ENCODE measurements at regions not wholly inside any gene's neighbourhood (a gene's known extent, or its start where the extent isn't known, plus 50 kb on each side); places are given as distances from the start of the nearest gene placed in this dataset.
A peak's percentile ranks its signal among the peaks of the same experiment; 100 is the strongest.

- TF ChIP-seq, protein P1, sequence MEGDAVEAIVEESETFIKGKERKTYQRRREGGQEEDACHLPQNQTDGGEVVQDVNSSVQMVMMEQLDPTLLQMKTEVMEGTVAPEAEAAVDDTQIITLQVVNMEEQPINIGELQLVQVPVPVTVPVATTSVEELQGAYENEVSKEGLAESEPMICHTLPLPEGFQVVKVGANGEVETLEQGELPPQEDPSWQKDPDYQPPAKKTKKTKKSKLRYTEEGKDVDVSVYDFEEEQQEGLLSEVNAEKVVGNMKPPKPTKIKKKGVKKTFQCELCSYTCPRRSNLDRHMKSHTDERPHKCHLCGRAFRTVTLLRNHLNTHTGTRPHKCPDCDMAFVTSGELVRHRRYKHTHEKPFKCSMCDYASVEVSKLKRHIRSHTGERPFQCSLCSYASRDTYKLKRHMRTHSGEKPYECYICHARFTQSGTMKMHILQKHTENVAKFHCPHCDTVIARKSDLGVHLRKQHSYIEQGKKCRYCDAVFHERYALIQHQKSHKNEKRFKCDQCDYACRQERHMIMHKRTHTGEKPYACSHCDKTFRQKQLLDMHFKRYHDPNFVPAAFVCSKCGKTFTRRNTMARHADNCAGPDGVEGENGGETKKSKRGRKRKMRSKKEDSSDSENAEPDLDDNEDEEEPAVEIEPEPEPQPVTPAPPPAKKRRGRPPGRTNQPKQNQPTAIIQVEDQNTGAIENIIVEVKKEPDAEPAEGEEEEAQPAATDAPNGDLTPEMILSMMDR (IDR thresholded peaks at IDR 0.05; ENCODE audit: insufficient read depth, low read length, poor library complexity, severe bottlenecking) = no peak
- no peak overlapping the region for H3K4me3 ChIP-seq (ENCODE audit: low read depth, low read length)
- no peaks in the 10 kb centered on the region for H3K27me3 ChIP-seq (ENCODE audit: control insufficient read depth, insufficient read depth, low read length)
- H3K36me3 ChIP-seq (ENCODE audit: control insufficient read depth, insufficient read depth, low read length) = no peaks in the 10 kb centered on the region
- no peak for DNase-seq (ENCODE audit: low read depth)
Measured at GRCh38 chr2:234770715-234771141, 181.1 kb upstream of the SH3BP4 start.

DNA sequence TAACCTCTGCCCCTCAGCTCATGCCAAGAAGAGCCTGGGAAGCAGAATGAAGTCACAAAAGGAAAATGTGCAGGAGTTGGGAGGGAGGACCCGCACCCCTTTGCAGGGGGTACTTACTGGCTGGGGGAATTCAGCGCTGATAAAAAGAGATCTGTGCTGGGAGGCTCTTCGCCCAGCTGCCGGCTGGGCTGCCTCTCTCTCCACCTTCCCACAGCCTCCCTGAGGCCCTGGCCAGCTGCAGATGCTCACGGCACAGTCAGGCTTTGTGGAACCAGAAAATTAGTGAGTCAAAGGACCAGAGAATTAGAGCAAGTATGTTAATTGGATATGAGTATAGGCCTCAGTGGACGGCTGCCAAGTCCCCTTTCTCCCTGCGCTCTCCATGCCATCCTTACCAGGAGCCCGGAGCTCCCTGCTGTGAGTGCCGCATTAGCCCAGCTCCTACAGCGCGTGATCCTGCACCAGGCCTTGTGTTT, 181.7 kb upstream of the SH3BP4 start:
- H3K27me3 ChIP-seq (ENCODE audit: control insufficient read depth, insufficient read depth, low read length) = no peaks in the 10 kb centered on the region
- H3K4me3 ChIP-seq (ENCODE audit: low read depth, low read length) = no peak overlapping the region
- TF ChIP-seq, protein P1 (IDR thresholded peaks at IDR 0.05; ENCODE audit: insufficient read depth, low read length, poor library complexity, severe bottlenecking) = no peak
- no peaks in the 10 kb centered on the region for H3K36me3 ChIP-seq (ENCODE audit: control insufficient read depth, insufficient read depth, low read length)
- no peak for DNase-seq (ENCODE audit: low read depth)

DNA sequence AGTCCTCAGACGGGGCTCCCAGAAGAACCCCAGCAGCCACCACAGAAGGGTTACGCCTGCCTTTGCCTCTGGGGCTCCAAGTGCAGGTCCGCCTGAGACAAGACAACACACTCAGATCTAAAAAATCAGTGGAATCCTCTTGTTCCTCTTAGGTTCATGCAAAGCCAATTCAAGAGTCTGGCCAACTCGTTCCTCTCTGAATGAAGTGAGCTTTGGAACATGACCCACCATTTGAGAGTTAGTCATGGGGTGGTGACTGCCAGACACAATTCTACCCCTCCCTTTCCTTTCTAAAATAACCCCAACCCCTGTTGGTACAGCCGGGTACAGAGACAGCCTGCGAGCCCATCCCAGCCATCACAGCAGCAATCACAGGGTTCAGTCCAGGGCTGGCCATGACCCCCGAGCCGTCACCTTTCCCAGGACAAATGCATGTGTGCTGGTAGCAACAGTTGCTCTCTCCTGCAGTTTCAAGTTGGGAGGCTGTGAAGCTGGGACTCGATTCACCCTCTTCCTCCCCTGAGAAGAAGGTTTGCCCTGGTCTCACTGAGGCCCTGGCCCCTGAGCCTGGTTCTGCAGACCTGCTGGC, 183.1 kb upstream of the SH3BP4 start:
- no peaks in the 10 kb centered on the region for H3K27me3 ChIP-seq (ENCODE audit: control insufficient read depth, insufficient read depth, low read length)
- DNase-seq (ENCODE audit: low read depth) = no peak
- H3K36me3 ChIP-seq (ENCODE audit: control insufficient read depth, insufficient read depth, low read length) = no peaks in the 10 kb centered on the region
- TF ChIP-seq, protein P1 (IDR thresholded peaks at IDR 0.05; ENCODE audit: insufficient read depth, low read length, poor library complexity, severe bottlenecking) = no peak
- H3K4me3 ChIP-seq (ENCODE audit: low read depth, low read length) = no peak overlapping the region

GRCh38 chr2:234765279-234765678, 186.5 kb upstream of the SH3BP4 start:
- no peak for DNase-seq (ENCODE audit: low read depth)
- Histone ChIP-seq H3K4me3 (ENCODE audit: low read depth, low read length) (no peak overlapping the region), H3K27me3 (ENCODE audit: control insufficient read depth, insufficient read depth, low read length) (no peaks in the 10 kb centered on the region), H3K36me3 (ENCODE audit: control insufficient read depth, insufficient read depth, low read length) (no peaks in the 10 kb centered on the region)
- TF ChIP-seq, protein P1 (IDR thresholded peaks at IDR 0.05; ENCODE audit: insufficient read depth, low read length, poor library complexity, severe bottlenecking) = no peak

DNA sequence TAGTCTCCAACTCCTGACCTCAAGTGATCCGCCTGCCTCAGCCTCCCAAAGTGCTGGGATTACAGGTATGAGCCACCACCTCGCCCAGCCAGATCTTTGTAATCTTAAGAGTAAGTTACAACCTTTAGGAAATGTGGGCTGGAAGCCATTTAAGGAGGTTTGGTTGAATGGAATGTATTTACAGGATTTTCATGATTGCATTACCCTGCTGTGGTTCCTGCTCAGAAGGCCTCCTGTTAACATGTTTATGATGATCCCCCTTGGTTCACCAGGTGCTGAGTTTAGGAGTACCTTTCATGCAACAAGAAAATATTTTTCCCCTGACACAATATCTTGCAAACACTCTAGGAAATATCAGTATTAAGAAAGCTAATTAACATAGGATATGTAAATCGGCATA, 187.4 kb upstream of the SH3BP4 start:
- TF ChIP-seq, protein P1 (IDR thresholded peaks at IDR 0.05; ENCODE audit: insufficient read depth, low read length, poor library complexity, severe bottlenecking) = no peak
- peak; percentile 9 for DNase-seq (ENCODE audit: low read depth)
- Histone ChIP-seq H3K4me3 (ENCODE audit: low read depth, low read length) (no peak overlapping the region), H3K27me3 (ENCODE audit: control insufficient read depth, insufficient read depth, low read length) (no peaks in the 10 kb centered on the region), H3K36me3 (ENCODE audit: control insufficient read depth, insufficient read depth, low read length) (no peaks in the 10 kb centered on the region)
